Astrocyte (in vitro differentiated cells and primary cell): ENCODE measurements at regions not wholly inside any gene's neighbourhood (a gene's known extent, or its start where the extent isn't known, plus 50 kb on each side); places are given as distances from the start of the nearest gene placed in this dataset.
A peak's percentile ranks its signal among the peaks of the same experiment; 100 is the strongest.

Source experiments
- DNase-seq: peaks from one replicate; pipeline ENCODE4 v3.0.0-alpha.2; 2010; ENCODE audit warnings: low read depth
- FAIRE-seq: peaks from 2 replicates; lab custom pipeline; 2011; peaks lifted over from hg19 to GRCh38; lab: Jason Lieb, UNC
- H2AFZ ChIP-seq: 2 replicates; pipeline ENCODE4 v1.6.0; 2012; ENCODE audit warnings: low read depth, low read length, inconsistent platforms
- H3K27ac ChIP-seq: 2 replicates; pipeline ENCODE4 v1.5.1; 2011; ENCODE audit warnings: low read depth, low read length, inconsistent platforms
- H3K27me3 ChIP-seq: 2 replicates; pipeline ENCODE4 v1.6.0; 2011; ENCODE audit warnings: low read length, inconsistent platforms; ENCODE audit not compliant: insufficient read depth
- H3K36me3 ChIP-seq: 2 replicates; pipeline ENCODE4 v1.5.1; 2011; ENCODE audit warnings: low read length, inconsistent platforms; ENCODE audit not compliant: insufficient read depth
- H3K4me1 ChIP-seq: 2 replicates; pipeline ENCODE4 v1.5.1; 2011; ENCODE audit warnings: low read length, inconsistent platforms; ENCODE audit not compliant: insufficient read depth
- H3K4me2 ChIP-seq: 2 replicates; pipeline ENCODE4 v1.6.0; 2012; ENCODE audit warnings: low read length, inconsistent platforms
- H3K4me3 ChIP-seq: 2 replicates; pipeline ENCODE4 v1.5.1; 2011; ENCODE audit warnings: low read depth, mild to moderate bottlenecking, low read length, inconsistent platforms; ENCODE audit not compliant: insufficient read depth
- H3K79me2 ChIP-seq: 2 replicates; pipeline ENCODE4 v1.6.0; 2012; ENCODE audit warnings: mild to moderate bottlenecking, low read length, inconsistent platforms; ENCODE audit not compliant: insufficient read depth
- H3K9ac ChIP-seq: 2 replicates; pipeline ENCODE4 v1.6.0; 2012; ENCODE audit warnings: mild to moderate bottlenecking, low read length, inconsistent platforms
- H3K9me3 ChIP-seq: 2 replicates; pipeline ENCODE4 v1.5.1; 2012; ENCODE audit warnings: low read depth, mild to moderate bottlenecking, low read length, inconsistent platforms; ENCODE audit not compliant: insufficient read depth
- H4K20me1 ChIP-seq: 2 replicates; pipeline ENCODE4 v1.6.0; 2012; ENCODE audit warnings: low read length, inconsistent platforms; ENCODE audit not compliant: insufficient read depth
- H3K27ac Mint-ChIP-seq: one replicate; pipeline ENCODE4 v1.8.0; 2021; ENCODE audit warnings: mild to moderate bottlenecking, mixed read lengths; ENCODE audit not compliant: unreplicated experiment
- H3K27me3 Mint-ChIP-seq: one replicate; pipeline ENCODE4 v1.8.0; 2021; ENCODE audit warnings: low read depth, mixed read lengths; ENCODE audit not compliant: unreplicated experiment
- H3K36me3 Mint-ChIP-seq: one replicate; pipeline ENCODE4 v1.8.0; 2021; ENCODE audit warnings: low read depth, mixed read lengths; ENCODE audit not compliant: unreplicated experiment
- H3K4me1 Mint-ChIP-seq: one replicate; pipeline ENCODE4 v1.8.0; 2021; ENCODE audit warnings: low read depth, mixed read lengths; ENCODE audit not compliant: unreplicated experiment
- H3K4me3 Mint-ChIP-seq: one replicate; pipeline ENCODE4 v1.8.0; 2021; ENCODE audit warnings: mild to moderate bottlenecking, moderate library complexity, mixed read lengths; ENCODE audit not compliant: unreplicated experiment
- H3K9me3 Mint-ChIP-seq: one replicate; pipeline ENCODE4 v1.8.0; 2021; ENCODE audit warnings: mild to moderate bottlenecking, mixed read lengths; ENCODE audit not compliant: unreplicated experiment
- CTCF ChIP-seq: IDR thresholded peaks from 2 replicates; pipeline ENCODE4 v1.5.1; 2011; ENCODE audit warnings: low read depth, mild to moderate bottlenecking, inconsistent platforms, low read length, moderate library complexity; ENCODE audit not compliant: insufficient read depth
- EZH2 ChIP-seq: IDR thresholded peaks from 2 replicates; pipeline ENCODE4 v1.6.1; 2012; ENCODE audit warnings: mild to moderate bottlenecking, low read length, inconsistent platforms; ENCODE audit not compliant: insufficient read depth

- no peak for FAIRE-seq
- no peaks in the 10 kb centered on the region for H3K79me2 ChIP-seq
- Mint-ChIP-seq H3K4me3 (no peak overlapping the region), H3K27ac (no peak overlapping the region), H3K36me3 (peaks cover 1% of the 10 kb centered on the region), H3K27me3 (no peaks in the 10 kb centered on the region), H3K9me3 (peaks cover 15% of the 10 kb centered on the region), H3K4me1 (peaks cover 10% of the 10 kb centered on the region)
- no peak for DNase-seq
- H3K9ac ChIP-seq = no peak overlapping the region
- H3K36me3 ChIP-seq = no peaks in the 10 kb centered on the region
- TF ChIP-seq EZH2 = no peak
- TF ChIP-seq CTCF = no peak
- no peak overlapping the region for H3K4me2 ChIP-seq
- H3K9me3 ChIP-seq = no peaks in the 10 kb centered on the region
- H4K20me1 ChIP-seq = no peaks in the 10 kb centered on the region
- no peak overlapping the region for H3K27ac ChIP-seq
- H3K4me3 ChIP-seq = no peak overlapping the region
- H2AFZ ChIP-seq = no peak overlapping the region
- H3K27me3 ChIP-seq = no peaks in the 10 kb centered on the region
- no peaks in the 10 kb centered on the region for H3K4me1 ChIP-seq
Measured at GRCh38 chr1:185409345-185409744, 92.3 kb upstream of the IVNS1ABP start.

- Histone ChIP-seq H3K9ac (no peak overlapping the region), H2AFZ (no peak overlapping the region), H3K4me2 (no peak overlapping the region), H3K79me2 (no peaks in the 10 kb centered on the region), H4K20me1 (no peaks in the 10 kb centered on the region), H3K4me1 (no peaks in the 10 kb centered on the region), H3K27ac (no peak overlapping the region), H3K4me3 (no peak overlapping the region), H3K36me3 (no peaks in the 10 kb centered on the region), H3K27me3 (no peaks in the 10 kb centered on the region), H3K9me3 (no peaks in the 10 kb centered on the region)
- H3K4me1 Mint-ChIP-seq = peaks cover 10% of the 10 kb centered on the region
- H3K27ac Mint-ChIP-seq = no peak overlapping the region
- H3K9me3 Mint-ChIP-seq = peaks cover 15% of the 10 kb centered on the region
- peak; percentile 47 for DNase-seq
- H3K36me3 Mint-ChIP-seq = peaks cover 1% of the 10 kb centered on the region
- TF ChIP-seq CTCF (no peak), EZH2 (no peak)
- H3K27me3 Mint-ChIP-seq = no peaks in the 10 kb centered on the region
- FAIRE-seq = no peak
- no peak overlapping the region for H3K4me3 Mint-ChIP-seq
Measured at GRCh38 chr1:185408700-185409270, 91.7 kb upstream of the IVNS1ABP start.

- Histone ChIP-seq H3K9me3 (no peaks in the 10 kb centered on the region), H3K4me1 (no peaks in the 10 kb centered on the region), H3K27ac (no peak overlapping the region), H3K9ac (no peak overlapping the region), H3K4me2 (no peak overlapping the region), H4K20me1 (no peaks in the 10 kb centered on the region), H3K36me3 (no peaks in the 10 kb centered on the region), H3K79me2 (no peaks in the 10 kb centered on the region), H2AFZ (no peak overlapping the region), H3K27me3 (no peaks in the 10 kb centered on the region), H3K4me3 (no peak overlapping the region)
- FAIRE-seq = no peak
- Mint-ChIP-seq H3K27me3 (no peaks in the 10 kb centered on the region), H3K36me3 (peaks cover 1% of the 10 kb centered on the region), H3K4me3 (no peak overlapping the region), H3K9me3 (peaks cover 15% of the 10 kb centered on the region), H3K27ac (no peak overlapping the region), H3K4me1 (peaks cover 20% of the 10 kb centered on the region)
- no peak for TF ChIP-seq EZH2
- no peak for TF ChIP-seq CTCF
- DNase-seq = no peak
Measured at GRCh38 chr1:185406691-185407009, 89.6 kb upstream of the IVNS1ABP start.
